Eye (tissue), 1 donor: ENCODE measurements at regions not wholly inside any gene's neighbourhood (a gene's known extent, or its start where the extent isn't known, plus 50 kb on each side); places are given as distances from the start of the nearest gene placed in this dataset.

Experiments used
- DNase-seq: peaks from one replicate; pipeline ENCODE4 v3.0.0-alpha.2; 2015

DNA sequence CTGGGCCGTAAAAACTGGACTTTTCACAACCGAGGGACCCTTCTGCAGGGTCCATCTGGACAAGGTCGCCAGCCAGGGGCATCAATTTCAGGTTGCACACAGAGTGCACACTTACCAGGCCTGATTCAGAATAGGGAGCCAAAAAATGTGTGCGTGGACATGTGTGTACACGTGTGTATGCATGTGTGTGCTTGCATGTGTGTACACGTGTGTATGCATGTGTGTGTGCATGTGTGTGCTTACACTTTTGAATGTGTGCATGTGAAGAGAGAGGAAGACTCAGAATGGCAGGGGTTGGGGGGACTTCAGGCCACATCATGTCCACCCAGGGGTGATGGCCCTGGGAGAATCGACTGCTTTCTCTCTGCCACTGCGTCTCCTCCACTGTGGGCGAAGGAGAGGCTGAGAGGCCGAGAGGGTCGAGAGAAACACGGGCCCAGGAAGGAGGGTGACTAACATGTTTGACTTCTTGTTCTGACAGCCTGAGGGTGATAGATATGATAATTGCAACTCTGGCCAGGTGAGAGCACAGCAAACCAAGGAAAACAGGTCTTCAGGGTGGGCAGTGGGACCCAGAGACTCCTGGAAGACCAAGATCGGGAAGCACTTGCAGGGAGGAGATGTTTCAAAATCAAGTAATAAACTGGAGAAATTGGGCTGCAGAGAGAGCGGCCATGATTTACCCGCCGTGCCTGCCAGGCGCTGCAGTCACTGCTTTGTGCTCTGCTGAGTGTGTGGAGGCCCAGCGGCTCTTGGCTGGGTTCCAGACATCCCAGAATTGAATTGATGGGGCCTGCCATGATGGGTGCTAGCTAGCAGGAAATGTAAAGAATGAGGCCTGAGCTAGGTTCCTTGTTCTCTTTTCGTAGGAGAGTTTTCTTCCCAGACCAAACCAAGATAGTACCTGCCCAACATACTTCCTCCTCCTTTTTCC lies 310.8 kb downstream of the QKI start:
- DNase-seq = no peak

GRCh38 chr6:163724196-163724595 lies 309.7 kb downstream of the QKI start:
- no peak for DNase-seq

- no peak for DNase-seq
These were observed 309.2 kb downstream of the QKI start for GRCh38 chr6:163723759-163724158.

DNA sequence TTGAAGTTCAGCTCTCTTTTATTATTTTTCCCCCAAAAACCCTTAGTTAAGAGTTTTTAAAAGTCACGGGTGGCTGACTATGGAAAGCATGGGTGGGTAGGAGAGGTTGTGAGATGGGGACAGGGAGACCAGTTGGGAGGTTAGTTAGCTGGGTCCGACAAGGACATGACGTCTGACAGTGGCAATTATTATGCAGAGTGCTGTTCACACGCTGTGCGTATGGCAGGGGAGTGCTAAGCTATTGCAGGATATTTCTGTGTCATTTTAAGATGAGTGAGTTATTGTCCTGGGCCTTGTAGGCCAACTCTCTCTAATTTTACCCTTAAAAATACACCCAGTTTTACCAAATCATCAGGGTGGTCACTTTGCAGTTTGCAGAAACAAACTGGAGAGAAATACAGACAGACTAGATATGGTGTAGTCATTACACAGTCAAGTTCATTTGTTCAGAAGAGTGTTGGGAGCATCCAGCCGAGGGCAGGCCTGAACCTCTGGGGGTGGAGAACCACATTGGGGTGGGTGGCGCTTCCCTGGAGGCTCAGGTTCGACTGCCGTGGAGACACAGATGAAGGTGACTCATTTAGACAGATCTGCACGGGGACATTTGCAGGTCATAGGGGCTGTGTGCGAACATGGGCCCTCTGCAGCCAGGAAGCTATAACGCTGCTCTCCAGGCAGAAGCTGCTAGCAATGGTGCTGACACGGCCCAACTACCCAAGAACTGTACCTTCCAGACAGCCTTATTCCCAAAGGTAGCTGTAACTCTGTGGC lies 307.6 kb downstream of the QKI start:
- DNase-seq = no peak

GRCh38 chr6:163721435-163721834 lies 306.9 kb downstream of the QKI start:
- no peak for DNase-seq

DNA sequence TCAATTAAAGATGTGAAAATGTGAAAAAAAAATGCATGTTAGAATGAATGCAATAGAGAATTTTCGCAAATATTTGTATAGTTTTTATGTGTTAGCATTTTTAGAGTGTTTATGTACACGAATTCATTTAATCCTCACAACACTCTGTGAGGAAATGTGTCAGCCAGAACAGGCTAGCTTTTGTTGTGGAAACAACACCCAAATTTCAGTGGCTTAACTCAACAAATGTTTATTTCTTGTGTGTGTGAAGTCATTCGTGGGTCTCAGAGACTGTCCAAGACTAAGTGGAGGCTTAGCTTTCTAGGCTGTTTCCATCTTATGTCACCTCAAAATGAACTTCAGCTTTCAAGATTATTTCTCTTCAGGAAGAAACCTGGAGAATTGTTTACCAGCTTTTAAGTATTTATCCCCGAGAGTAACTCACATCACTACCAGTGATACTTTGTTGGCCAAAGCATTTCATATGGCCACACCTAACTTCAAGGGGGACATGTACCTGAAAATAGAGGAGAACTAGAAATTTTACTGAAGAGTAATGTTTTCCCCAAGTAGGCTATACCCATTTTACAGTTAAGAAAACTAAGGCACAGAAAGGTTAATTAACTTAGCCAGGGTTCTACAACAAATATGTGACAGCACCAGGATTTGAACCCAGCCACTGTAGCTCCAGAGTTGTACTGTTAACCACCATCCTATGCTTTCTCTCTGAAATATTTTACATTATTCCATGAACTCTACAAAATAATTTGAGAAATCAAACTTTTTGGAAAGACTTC lies 306.1 kb downstream of the QKI start:
- DNase-seq = no peak

DNA sequence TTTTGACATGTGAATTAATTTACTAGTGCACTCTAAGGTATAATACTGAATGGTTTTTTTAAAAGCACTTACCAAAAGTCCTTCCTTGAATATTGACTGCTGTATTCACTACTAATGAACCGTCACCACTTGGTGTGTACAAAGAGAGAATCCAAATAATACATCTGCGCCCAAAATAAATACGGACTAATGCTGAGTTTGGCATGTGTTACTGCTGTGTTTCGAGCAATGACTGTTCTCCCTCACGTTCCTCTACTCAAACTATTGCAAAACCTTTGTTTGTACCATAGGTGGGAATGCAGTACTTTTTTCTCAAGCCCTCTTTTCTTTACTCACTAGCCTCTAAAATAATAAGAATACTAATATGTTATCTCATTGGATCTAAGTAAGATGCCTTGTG lies 305.5 kb downstream of the QKI start:
- DNase-seq = no peak

DNA sequence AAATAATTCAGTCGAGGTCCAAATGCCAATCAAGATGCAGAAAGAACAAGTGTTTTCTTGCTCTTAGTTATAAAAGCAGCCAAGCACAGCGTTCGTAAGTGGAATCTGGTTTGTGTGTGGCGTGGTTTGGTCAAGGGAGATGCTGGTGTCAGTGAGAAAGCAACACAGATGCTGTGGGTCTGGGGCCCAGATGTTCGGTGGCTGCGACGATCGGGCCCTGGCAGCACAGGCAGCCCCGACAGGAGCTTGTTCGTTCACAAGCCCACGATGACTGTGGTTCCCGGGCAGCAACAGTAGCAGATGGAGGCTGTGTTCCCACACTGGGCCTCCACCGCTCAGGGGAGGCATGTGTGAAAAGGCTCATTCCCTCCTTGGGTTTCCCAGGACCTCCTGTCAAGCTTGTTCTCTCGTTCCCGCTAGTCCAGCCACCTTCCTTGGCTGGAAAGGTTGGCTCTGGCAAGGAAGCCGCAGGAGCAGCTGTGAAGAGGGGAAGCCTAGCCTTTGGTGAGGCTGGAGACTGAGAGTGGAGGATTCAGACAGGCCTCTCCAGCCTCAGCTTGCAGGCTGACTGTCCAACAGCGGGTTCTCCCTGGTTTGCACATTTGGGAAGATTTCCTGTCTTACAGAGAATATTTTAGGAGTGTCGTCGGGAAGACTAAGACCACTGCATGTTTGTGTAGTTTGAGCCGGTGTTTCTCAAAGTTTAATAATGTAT lies 304.7 kb downstream of the QKI start:
- no peak for DNase-seq

DNA sequence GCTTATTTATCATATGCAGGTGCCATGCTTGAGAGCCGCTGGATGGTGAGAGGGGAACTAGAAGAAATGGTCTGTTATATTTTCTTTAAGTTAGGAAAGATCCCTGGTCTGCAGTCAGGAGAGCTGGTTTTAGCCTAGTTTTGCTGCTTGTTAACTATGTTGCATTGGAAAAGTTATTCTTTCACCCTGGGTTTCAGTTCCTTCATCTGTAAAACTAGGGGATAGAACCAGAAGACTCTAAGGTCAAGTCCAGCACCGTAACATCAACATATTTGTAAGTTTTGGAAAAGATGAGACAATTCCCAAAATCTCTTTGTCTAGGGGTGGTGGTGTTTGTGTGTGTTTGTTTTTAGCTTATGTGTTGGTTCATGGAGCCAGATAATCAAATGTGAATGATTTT lies 304.0 kb downstream of the QKI start:
- no peak for DNase-seq

GRCh38 chr6:163717106-163717764 lies 302.7 kb downstream of the QKI start:
- no peak for DNase-seq

GRCh38 chr6:163716690-163717089 lies 302.2 kb downstream of the QKI start:
- DNase-seq = no peak

DNA sequence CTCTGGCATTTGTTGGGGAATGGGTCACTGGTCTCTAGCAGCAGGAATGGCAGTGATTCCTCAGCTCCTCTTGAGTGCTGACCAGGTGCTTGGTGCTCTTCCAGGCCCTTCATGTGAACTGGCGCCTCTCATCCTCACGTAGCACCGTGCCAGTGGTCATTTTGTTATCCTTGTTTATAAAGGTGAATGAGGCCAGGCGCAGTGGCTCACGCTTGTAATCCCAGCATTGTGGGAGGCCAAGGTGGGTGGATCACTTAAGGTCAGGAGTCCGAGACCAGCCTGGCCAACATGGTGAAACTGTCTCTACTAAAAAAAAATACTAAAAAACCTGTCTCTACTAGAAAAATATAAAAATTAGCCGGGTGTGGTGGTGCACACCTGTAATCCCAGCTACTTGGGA lies 301.3 kb downstream of the QKI start:
- DNase-seq = no peak

DNA sequence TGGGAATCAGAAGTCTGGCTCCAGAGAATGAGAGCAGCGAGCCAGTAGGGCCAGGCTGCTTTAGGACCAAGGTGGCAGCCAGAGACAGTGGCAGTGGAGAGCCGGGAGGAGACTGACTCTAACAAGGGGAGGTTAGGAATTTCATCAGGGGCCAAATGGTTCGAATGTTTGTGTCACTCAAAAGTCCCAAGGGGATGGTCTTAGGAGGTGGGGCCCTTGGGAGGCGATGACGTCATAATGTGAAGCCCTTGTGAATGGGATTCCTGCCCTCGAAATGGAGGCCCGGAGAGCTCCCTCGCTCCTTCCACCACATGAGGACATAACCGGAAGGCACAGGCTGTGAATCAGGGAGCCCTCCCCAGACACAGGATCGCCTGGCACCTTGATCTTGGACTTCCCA lies 299.7 kb downstream of the QKI start:
- no peak for DNase-seq

- no peak for DNase-seq
These were observed 298.5 kb downstream of the QKI start for GRCh38 chr6:163712981-163713380.

- DNase-seq = no peak
These were observed 298.0 kb downstream of the QKI start for GRCh38 chr6:163712566-163712961.

DNA sequence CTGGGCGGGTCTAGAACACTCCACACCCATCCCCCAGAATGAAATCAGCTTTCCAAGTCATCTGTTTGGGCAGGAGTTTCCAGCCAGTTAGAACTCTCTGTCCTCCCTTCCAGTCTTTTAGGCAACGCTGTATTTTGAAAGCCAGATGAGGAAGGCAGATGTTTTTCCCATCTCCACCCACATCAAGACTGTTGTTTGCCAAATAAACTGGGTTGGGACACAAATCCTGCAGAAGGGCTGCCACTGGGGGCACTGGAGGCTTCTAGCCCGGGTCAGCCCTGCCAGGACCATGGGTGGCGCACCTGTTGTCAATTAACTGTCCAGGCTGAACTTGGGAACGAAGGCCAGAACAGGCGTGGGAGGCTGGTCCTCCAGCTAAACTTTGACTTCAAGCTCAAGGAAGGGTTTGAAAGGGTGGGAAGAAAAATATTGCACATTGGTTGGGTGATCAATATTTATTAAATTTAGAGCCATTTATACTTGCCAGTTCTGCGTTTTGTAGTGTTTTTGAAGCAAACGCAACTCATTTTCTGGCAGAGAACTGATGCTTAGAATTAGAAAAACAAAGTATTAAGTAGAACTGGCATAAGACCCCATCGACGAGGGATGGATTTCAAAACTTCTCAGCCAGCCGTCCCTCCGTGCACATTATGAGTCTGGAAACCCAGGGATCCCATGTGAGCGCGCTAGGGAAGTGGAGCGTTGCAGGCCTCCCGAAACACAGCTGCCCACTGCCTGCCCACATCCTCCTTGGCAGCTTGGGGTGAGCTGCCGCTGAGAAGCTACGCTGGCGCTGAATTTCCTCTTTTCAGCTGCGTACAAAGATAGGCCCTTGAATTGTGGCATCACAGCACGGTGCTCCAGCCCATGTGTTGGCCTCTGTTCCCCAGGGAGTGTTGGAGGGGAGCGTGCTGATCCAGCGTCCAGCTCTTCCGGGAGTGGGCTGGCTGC lies 297.4 kb downstream of the QKI start:
- DNase-seq = peak; percentile 48

- DNase-seq = no peak
These were observed 296.3 kb downstream of the QKI start for GRCh38 chr6:163710532-163711470.

DNA sequence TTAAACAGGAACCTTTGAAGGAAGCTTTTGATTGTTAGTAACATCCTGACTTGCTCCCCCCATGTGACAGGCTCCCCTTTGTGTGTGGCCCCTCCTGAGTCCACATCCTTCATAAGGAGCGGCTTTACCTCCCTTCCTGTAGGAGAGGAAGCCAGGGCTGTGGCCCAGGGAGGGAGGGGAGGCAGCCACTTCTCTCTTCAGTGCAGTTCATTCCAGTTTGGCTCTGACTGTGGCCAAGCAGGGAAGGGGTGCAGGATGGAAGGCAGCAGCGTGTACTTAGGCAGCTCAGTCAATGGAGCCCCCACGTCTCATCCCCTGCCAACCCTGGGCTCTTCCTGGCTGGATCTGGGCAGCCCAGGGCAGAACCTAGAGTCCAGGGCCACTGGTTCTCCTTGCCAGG lies 295.2 kb downstream of the QKI start:
- DNase-seq = no peak

DNA sequence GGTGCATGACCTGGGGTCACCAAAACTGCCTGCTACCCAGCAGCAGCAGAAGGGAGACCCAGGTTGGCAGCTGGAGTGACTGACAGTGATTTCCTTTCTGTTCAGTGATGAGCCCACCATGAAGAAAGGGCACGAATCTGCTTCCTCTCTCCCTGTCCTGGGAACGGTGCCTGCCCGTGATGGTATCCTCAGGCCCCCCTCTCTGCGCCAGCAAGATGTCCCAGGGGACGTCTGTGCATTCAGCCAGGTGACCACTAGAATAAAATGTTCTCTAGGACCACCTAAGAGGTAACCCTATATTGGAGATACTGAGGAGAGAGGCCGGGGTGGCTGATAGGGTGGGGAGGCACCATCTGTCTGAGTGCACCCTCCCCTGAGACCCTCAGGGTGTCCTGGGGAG lies 294.7 kb downstream of the QKI start:
- DNase-seq = no peak

DNA sequence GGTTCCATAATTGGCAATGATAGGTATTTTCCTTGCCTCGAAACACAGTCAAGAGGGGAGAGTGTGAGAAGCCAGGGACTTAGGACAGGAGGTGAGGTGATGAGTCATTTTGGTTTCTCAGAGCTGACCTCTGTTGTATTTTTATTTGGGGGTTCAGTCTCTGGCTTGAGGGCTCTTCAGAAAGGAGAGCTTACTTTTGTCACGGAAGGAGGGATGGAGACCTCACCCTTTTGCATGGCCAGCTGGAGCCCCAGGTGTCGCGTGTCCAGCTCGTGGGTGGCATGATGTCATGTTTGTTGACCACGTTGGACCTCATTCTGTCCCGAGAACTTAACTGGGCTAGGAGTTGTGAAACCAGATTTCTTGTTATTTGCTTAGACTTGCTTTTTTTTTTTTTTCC lies 293.9 kb downstream of the QKI start:
- DNase-seq = no peak
